Mesendoderm (in vitro differentiated cells): ENCODE measurements at regions not wholly inside any gene's neighbourhood (a gene's known extent, or its start where the extent isn't known, plus 50 kb on each side); places are given as distances from the start of the nearest gene placed in this dataset.

Source experiments
- DNase-seq: peaks from one replicate; pipeline ENCODE4 v3.0.0; 2013
- H2AK5ac ChIP-seq: 2 replicates; pipeline ENCODE4 v1.6.1; 2013; ENCODE audit warnings: low read length, inconsistent platforms
- H2BK120ac ChIP-seq: 2 replicates; pipeline ENCODE4 v1.6.1; 2013; ENCODE audit warnings: low read depth, mild to moderate bottlenecking, low read length, moderate library complexity, mixed read lengths
- H2BK15ac ChIP-seq: replicated peaks from 2 replicates; pipeline ENCODE4 v1.6.1; 2013; ENCODE audit warnings: low read depth, mild to moderate bottlenecking, moderate library complexity
- H2BK5ac ChIP-seq: 2 replicates; pipeline ENCODE4 v1.6.1; 2013; ENCODE audit warnings: low read length, inconsistent platforms
- H3K18ac ChIP-seq: 2 replicates; pipeline ENCODE4 v1.6.1; 2013; ENCODE audit warnings: mild to moderate bottlenecking, low read length, mixed read lengths
- H3K23ac ChIP-seq: one replicate; pipeline ENCODE4 v1.6.1; 2013; ENCODE audit warnings: low read length
- H3K27ac ChIP-seq: 2 replicates; pipeline ENCODE4 v1.5.1; 2013; ENCODE audit warnings: low read depth, mild to moderate bottlenecking, inconsistent platforms, low read length, moderate library complexity
- H3K27me3 ChIP-seq: 2 replicates; pipeline ENCODE4 v1.6.1; 2013; ENCODE audit warnings: low read length, control low read depth, mild to moderate bottlenecking, inconsistent platforms; ENCODE audit not compliant: insufficient read depth, poor library complexity
- H3K36me3 ChIP-seq: 2 replicates; pipeline ENCODE4 v1.6.1; 2013; ENCODE audit warnings: low read length, inconsistent platforms; ENCODE audit not compliant: control insufficient read depth, insufficient read depth
- H3K4ac ChIP-seq: one replicate; pipeline ENCODE4 v1.6.1; 2013; ENCODE audit warnings: low read depth, mild to moderate bottlenecking, low read length, moderate library complexity
- H3K4me1 ChIP-seq: 2 replicates; pipeline ENCODE4 v1.6.1; 2013; ENCODE audit warnings: low read depth, low read length, inconsistent platforms; ENCODE audit not compliant: control insufficient read depth
- H3K4me2 ChIP-seq: 2 replicates; pipeline ENCODE4 v1.6.1; 2013; ENCODE audit warnings: low read length
- H3K4me3 ChIP-seq: 2 replicates; pipeline ENCODE4 v1.5.1; 2013; ENCODE audit warnings: mild to moderate bottlenecking, low read length
- H3K56ac ChIP-seq: one replicate; pipeline ENCODE4 v1.6.1; 2013; ENCODE audit warnings: low read length
- H3K79me1 ChIP-seq: 2 replicates; pipeline ENCODE4 v1.6.1; 2013; ENCODE audit warnings: low read length, inconsistent platforms
- H3K79me2 ChIP-seq: 2 replicates; pipeline ENCODE4 v1.6.1; 2013; ENCODE audit warnings: mild to moderate bottlenecking, low read length; ENCODE audit not compliant: control insufficient read depth, insufficient read depth
- H3K9ac ChIP-seq: 2 replicates; pipeline ENCODE4 v1.6.1; 2013; ENCODE audit warnings: low read length, inconsistent platforms
- H4K5ac ChIP-seq: one replicate; pipeline ENCODE4 v1.6.1; 2013; ENCODE audit warnings: low read length
- H4K8ac ChIP-seq: one replicate; pipeline ENCODE4 v1.6.1; 2013; ENCODE audit warnings: low read depth, mild to moderate bottlenecking, control low read depth, low read length, moderate library complexity
- WGBS: extraction: QIAGEN DNeasy Blood & Tissue Kit; methylation state at CpG from one replicate; pipeline ENCODE4 v1.1.7; 2013; ENCODE audit warnings: low lambda C conversion rate, missing lambda C conversion rate; ENCODE audit not compliant: insufficient coverage; ENCODE audit errors: extremely low coverage; 5-methylcytosine and 5-hydroxymethylcytosine counted together

GRCh38 chr20:39103305-39103704, 141.2 kb downstream of the DHX35 start:
- no peak overlapping the region for H4K8ac ChIP-seq
- no peaks in the 10 kb centered on the region for H3K79me1 ChIP-seq
- H3K56ac ChIP-seq: no peak overlapping the region

GRCh38 chr20:39101895-39102294, 139.8 kb downstream of the DHX35 start:
- DNase-seq: no peak
- Histone ChIP-seq H4K5ac (no peak overlapping the region), H3K79me2 (no peaks in the 10 kb centered on the region), H3K27me3 (no peaks in the 10 kb centered on the region), H4K8ac (no peak overlapping the region), H3K27ac (no peak overlapping the region), H3K56ac (no peak overlapping the region), H3K23ac (no peak overlapping the region), H3K4ac (no peak overlapping the region), H2BK5ac (no peak overlapping the region), H3K4me1 (no peaks in the 10 kb centered on the region), H2BK15ac (no peak overlapping the region), H3K4me2 (no peak overlapping the region), H3K4me3 (no peak overlapping the region), H3K9ac (no peak overlapping the region), H3K18ac (no peak overlapping the region), H2AK5ac (no peak overlapping the region), H3K36me3 (no peaks in the 10 kb centered on the region), H2BK120ac (no peak overlapping the region), H3K79me1 (no peaks in the 10 kb centered on the region)
- no CpG with 5 or more reads among the region's 3 CpGs for WGBS

More at GRCh38 chr20:39103305-39103704, 141.2 kb downstream of the DHX35 start:
- H3K36me3 ChIP-seq: no peaks in the 10 kb centered on the region
- H2BK5ac ChIP-seq: no peak overlapping the region
- H2BK15ac ChIP-seq: no peak overlapping the region
- no peak overlapping the region for H3K27ac ChIP-seq
- H3K4ac ChIP-seq: no peak overlapping the region
- H3K18ac ChIP-seq: no peak overlapping the region
- H2BK120ac ChIP-seq: no peak overlapping the region
- no peak overlapping the region for H3K9ac ChIP-seq
- H3K4me2 ChIP-seq: no peak overlapping the region
- no peak for DNase-seq
- no peak overlapping the region for H3K4me3 ChIP-seq
- no peaks in the 10 kb centered on the region for H3K4me1 ChIP-seq
- no peaks in the 10 kb centered on the region for H3K79me2 ChIP-seq
- 100% methylated on average over 2 of the region's 4 CpGs for WGBS
- no peaks in the 10 kb centered on the region for H3K27me3 ChIP-seq
- no peak overlapping the region for H2AK5ac ChIP-seq
- no peak overlapping the region for H4K5ac ChIP-seq
- H3K23ac ChIP-seq: no peak overlapping the region

GRCh38 chr20:39100691-39101090, 138.5 kb downstream of the DHX35 start:
- no peak overlapping the region for H4K8ac ChIP-seq
- H3K18ac ChIP-seq: no peak overlapping the region
- H2BK5ac ChIP-seq: no peak overlapping the region
- H3K4ac ChIP-seq: no peak overlapping the region
- H2BK120ac ChIP-seq: no peak overlapping the region
- no CpG with 5 or more reads among the region's 6 CpGs for WGBS
- no peak overlapping the region for H3K27ac ChIP-seq
- H4K5ac ChIP-seq: no peak overlapping the region
- no peaks in the 10 kb centered on the region for H3K36me3 ChIP-seq
- no peak overlapping the region for H3K56ac ChIP-seq
- H3K9ac ChIP-seq: no peak overlapping the region
- no peak overlapping the region for H3K23ac ChIP-seq
- H3K79me2 ChIP-seq: no peaks in the 10 kb centered on the region
- H3K4me2 ChIP-seq: no peak overlapping the region
- no peaks in the 10 kb centered on the region for H3K27me3 ChIP-seq
- no peak overlapping the region for H2BK15ac ChIP-seq
- H3K4me1 ChIP-seq: no peaks in the 10 kb centered on the region
- H3K79me1 ChIP-seq: no peaks in the 10 kb centered on the region
- no peak overlapping the region for H2AK5ac ChIP-seq
- no peak overlapping the region for H3K4me3 ChIP-seq
- no peak for DNase-seq

GRCh38 chr20:39097889-39098288, 135.7 kb downstream of the DHX35 start:
- no peak overlapping the region for H3K27ac ChIP-seq
- no peaks in the 10 kb centered on the region for H3K36me3 ChIP-seq
- no peaks in the 10 kb centered on the region for H3K79me2 ChIP-seq
- no peak overlapping the region for H3K4me3 ChIP-seq
- no peak overlapping the region for H3K23ac ChIP-seq
- H3K4me2 ChIP-seq: no peak overlapping the region
- H3K18ac ChIP-seq: no peak overlapping the region
- H3K27me3 ChIP-seq: no peaks in the 10 kb centered on the region
- H2AK5ac ChIP-seq: no peak overlapping the region
- DNase-seq: no peak
- H2BK120ac ChIP-seq: no peak overlapping the region
- no peak overlapping the region for H4K8ac ChIP-seq
- no peak overlapping the region for H2BK15ac ChIP-seq
- no peak overlapping the region for H2BK5ac ChIP-seq
- H3K9ac ChIP-seq: no peak overlapping the region
- no peaks in the 10 kb centered on the region for H3K79me1 ChIP-seq
- H3K4ac ChIP-seq: no peak overlapping the region
- H3K4me1 ChIP-seq: no peaks in the 10 kb centered on the region
- no peak overlapping the region for H4K5ac ChIP-seq
- H3K56ac ChIP-seq: no peak overlapping the region
- WGBS: no CpG with 5 or more reads among the region's 3 CpGs

GRCh38 chr20:39095870-39096269, 133.7 kb downstream of the DHX35 start:
- no CpG with 5 or more reads among the region's 1 CpG for WGBS
- Histone ChIP-seq H2BK15ac (no peak overlapping the region), H3K27me3 (no peaks in the 10 kb centered on the region), H2BK120ac (no peak overlapping the region), H2AK5ac (no peak overlapping the region), H3K79me2 (no peaks in the 10 kb centered on the region), H3K79me1 (no peaks in the 10 kb centered on the region), H3K4me2 (no peak overlapping the region), H2BK5ac (no peak overlapping the region), H4K5ac (no peak overlapping the region), H4K8ac (no peak overlapping the region), H3K36me3 (no peaks in the 10 kb centered on the region), H3K23ac (no peak overlapping the region), H3K4ac (no peak overlapping the region), H3K18ac (no peak overlapping the region), H3K4me3 (no peak overlapping the region), H3K56ac (no peak overlapping the region), H3K27ac (no peak overlapping the region), H3K4me1 (no peaks in the 10 kb centered on the region), H3K9ac (no peak overlapping the region)
- no peak for DNase-seq

GRCh38 chr20:39094391-39094790, 132.2 kb downstream of the DHX35 start:
- H3K4me2 ChIP-seq: no peak overlapping the region
- H3K4me1 ChIP-seq: no peaks in the 10 kb centered on the region
- H3K27ac ChIP-seq: no peak overlapping the region
- no peaks in the 10 kb centered on the region for H3K79me1 ChIP-seq
- no peak overlapping the region for H2BK120ac ChIP-seq
- H3K27me3 ChIP-seq: no peaks in the 10 kb centered on the region
- H3K18ac ChIP-seq: no peak overlapping the region
- no peaks in the 10 kb centered on the region for H3K36me3 ChIP-seq
- no peak overlapping the region for H3K4me3 ChIP-seq
- no peak overlapping the region for H2BK5ac ChIP-seq
- H3K4ac ChIP-seq: no peak overlapping the region
- H3K23ac ChIP-seq: no peak overlapping the region
- H2AK5ac ChIP-seq: no peak overlapping the region
- no peak overlapping the region for H4K5ac ChIP-seq
- no peak for DNase-seq
- no peak overlapping the region for H3K56ac ChIP-seq
- H3K9ac ChIP-seq: no peak overlapping the region
- WGBS: no CpG with 5 or more reads among the region's 1 CpG
- H3K79me2 ChIP-seq: no peaks in the 10 kb centered on the region
- H2BK15ac ChIP-seq: no peak overlapping the region
- H4K8ac ChIP-seq: no peak overlapping the region
